HG03108 (cell line): ENCODE measurements at regions not wholly inside any gene's neighbourhood (a gene's known extent, or its start where the extent isn't known, plus 50 kb on each side); places are given as distances from the start of the nearest gene placed in this dataset.
"Not testable (repeated sequence)": the region's sequence is repeated elsewhere in the genome, so short reads cannot be mapped to it uniquely, and the experiment has no call there.

Source experiments
- ATAC-seq: cut with Tn5 transposase; IDR thresholded peaks from one replicate; pipeline ENCODE4 v1.9.1; 2021; ENCODE audit warnings: moderate library complexity; ENCODE audit not compliant: unreplicated experiment

GRCh38 chr16:17566656-17567450 lies 96.1 kb upstream of the XYLT1 start:
- no peak for ATAC-seq

- ATAC-seq, result no peak
Observed at GRCh38 chr16:17566075-17566474, 95.3 kb upstream of the XYLT1 start.

- ATAC-seq, result no peak
Observed at GRCh38 chr16:17565605-17566004, 94.8 kb upstream of the XYLT1 start.

- ATAC-seq, result no peak
Observed at GRCh38 chr16:17564856-17565255, 94.1 kb upstream of the XYLT1 start.

- no peak for ATAC-seq
Observed at GRCh38 chr16:17563323-17564091, 92.7 kb upstream of the XYLT1 start.

GRCh38 chr16:17561056-17561455 lies 90.3 kb upstream of the XYLT1 start:
- no peak for ATAC-seq

- ATAC-seq, result no peak
Observed at GRCh38 chr16:17560548-17560947, 89.8 kb upstream of the XYLT1 start.

- no peak for ATAC-seq
Observed at GRCh38 chr16:17559394-17559793, 88.6 kb upstream of the XYLT1 start.

- no peak for ATAC-seq
Observed at GRCh38 chr16:17557949-17558348, 87.2 kb upstream of the XYLT1 start.

GRCh38 chr16:17557480-17557879 lies 86.7 kb upstream of the XYLT1 start:
- no peak for ATAC-seq

GRCh38 chr16:17556276-17557052 lies 85.7 kb upstream of the XYLT1 start:
- ATAC-seq, result no peak

- no peak for ATAC-seq
Observed at GRCh38 chr16:17555176-17555575, 84.4 kb upstream of the XYLT1 start.

- ATAC-seq, result no peak
Observed at GRCh38 chr16:17552351-17552750, 81.6 kb upstream of the XYLT1 start.

GRCh38 chr16:17551682-17552081 lies 80.9 kb upstream of the XYLT1 start:
- ATAC-seq, result not testable (repeated sequence)

GRCh38 chr16:17548825-17549224 lies 78.1 kb upstream of the XYLT1 start:
- no peak for ATAC-seq

- no peak for ATAC-seq
Observed at GRCh38 chr16:17544785-17545184, 74.0 kb upstream of the XYLT1 start.

GRCh38 chr16:17544304-17544703 lies 73.5 kb upstream of the XYLT1 start:
- no peak for ATAC-seq

GRCh38 chr16:17543073-17543472 lies 72.3 kb upstream of the XYLT1 start:
- ATAC-seq, result no peak

- no peak for ATAC-seq
Observed at GRCh38 chr16:17541324-17541723, 70.6 kb upstream of the XYLT1 start.

- no peak for ATAC-seq
Observed at GRCh38 chr16:17538927-17539326, 68.2 kb upstream of the XYLT1 start.

- ATAC-seq, result no peak
Observed at GRCh38 chr16:17532338-17532995, 61.7 kb upstream of the XYLT1 start.
